DMS 273 (cell line): ENCODE measurements at regions not wholly inside any gene's neighbourhood (a gene's known extent, or its start where the extent isn't known, plus 50 kb on each side); places are given as distances from the start of the nearest gene placed in this dataset.
"Not testable (repeated sequence)": the region's sequence is repeated elsewhere in the genome, so short reads cannot be mapped to it uniquely, and the experiment has no call there.

ENCODE experiments used
- DNase-seq: peaks from one replicate; lab custom pipeline; 2025; ENCODE audit not compliant: unreplicated experiment; lab: John Stamatoyannopoulos, UW

GRCh38 chr4:53885668-53886067, 178.7 kb downstream of the CHIC2 start:
- DNase-seq, result no peak

DNA sequence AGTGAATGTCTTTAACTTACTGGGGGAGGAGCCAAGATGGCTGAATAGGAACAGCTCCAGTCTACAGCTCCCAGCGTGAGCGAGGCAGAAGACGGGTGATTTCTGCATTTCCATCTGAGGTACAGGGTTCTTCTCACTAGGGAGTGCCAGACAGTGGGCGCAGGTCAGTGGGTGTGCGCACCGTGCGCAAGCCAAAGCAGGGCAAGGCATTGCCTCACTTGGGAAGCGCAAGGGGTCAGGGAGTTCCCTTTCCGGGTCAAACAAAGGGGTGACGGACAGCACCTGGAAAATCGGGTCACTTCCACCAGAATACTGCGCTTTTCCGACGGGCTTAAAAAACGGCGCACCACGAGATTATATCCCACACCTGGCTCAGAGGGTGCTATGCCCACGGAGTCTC, 187.3 kb downstream of the CHIC2 start:
- not testable (repeated sequence) for DNase-seq

GRCh38 chr4:53866055-53866454, 198.3 kb downstream of the CHIC2 start:
- DNase-seq, result no peak

GRCh38 chr4:53865054-53865453, 199.4 kb downstream of the CHIC2 start:
- no peak for DNase-seq

DNA sequence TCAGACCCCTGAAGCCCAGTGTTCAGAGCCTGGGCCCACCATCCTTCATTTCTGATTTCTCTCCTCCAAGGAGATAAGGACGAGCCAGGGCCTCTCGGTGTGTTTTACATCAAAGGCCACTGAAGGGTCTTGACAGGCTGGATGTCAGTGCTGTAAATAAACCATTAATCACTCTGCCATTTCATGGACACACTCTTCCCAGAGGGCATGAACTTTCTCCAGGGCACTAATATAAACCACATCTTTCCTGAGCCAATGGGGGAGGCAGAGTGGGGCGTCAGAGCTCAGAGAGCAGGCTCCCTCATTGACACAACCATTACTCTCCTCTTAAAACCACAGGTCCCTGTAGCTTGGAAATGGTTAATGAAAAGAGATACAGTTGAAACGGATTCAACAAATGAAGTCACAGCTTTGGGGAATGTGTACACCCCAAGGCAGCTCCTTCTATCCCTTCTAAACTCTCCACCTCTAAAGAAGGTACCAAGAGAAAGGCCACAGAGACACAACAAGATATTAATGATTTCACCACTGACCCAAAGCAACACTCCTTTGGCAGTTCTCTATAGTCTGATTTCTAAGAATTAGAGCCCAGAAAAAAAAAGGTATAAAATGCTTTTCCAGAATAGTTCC, 200.6 kb downstream of the CHIC2 start:
- DNase-seq, result no peak

- no peak for DNase-seq
These were observed 201.2 kb downstream of the CHIC2 start for GRCh38 chr4:53863158-53863557.

DNA sequence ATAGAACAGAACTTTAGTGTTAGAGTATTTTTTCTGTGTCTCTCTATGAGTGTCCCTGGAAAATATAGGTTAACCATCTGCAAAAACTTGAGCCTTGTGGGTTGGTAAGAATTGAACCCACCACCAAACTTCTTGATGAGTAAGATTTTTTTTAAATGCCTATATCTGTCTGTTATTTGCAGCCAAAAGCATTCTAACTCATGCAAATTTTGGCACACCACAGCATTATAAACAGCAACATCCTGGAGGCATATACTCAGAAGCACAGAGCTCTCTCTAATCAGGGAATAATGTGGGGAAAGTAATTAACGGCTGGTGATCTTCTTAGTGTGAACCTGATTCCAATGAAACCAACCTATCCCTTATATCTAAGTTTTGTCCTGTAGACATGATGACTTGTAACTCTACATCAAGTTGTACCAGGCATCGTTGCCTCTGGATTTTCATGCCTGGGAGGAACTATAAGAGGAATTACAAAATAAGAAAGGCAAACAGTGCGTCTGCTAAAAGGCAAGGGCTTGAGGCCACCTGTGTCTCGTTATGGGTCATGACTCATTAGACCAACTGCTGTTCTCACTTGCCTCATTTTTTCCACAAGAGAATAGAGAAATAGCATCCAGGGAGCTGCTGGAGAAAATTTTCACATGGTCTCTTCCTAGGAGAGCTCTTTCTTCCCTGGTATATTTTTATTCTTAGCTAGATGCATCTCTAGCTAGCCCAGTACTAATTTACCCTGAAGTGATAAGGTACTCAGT, 202.4 kb downstream of the CHIC2 start:
- DNase-seq, result no peak

DNA sequence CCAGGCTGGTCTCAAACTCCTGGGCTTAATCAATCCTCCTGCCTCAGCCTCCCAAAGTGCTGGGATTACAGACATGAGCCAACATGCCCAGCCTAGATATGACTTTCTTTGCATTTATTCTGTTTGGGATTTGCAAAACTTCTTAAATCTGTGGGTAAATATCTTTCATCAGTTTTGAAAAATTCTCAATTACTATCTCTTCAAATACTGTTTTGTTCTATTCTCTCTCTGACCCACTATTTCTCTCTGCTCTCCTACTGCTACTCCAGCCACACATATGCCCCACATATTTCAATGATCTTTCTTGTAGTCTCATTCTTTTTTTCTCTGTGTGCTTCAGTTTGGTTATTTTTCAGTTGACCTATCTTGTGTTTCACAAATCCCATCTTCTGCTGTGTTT, 205.1 kb downstream of the CHIC2 start:
- DNase-seq, result no peak

GRCh38 chr4:53858744-53859143, 205.7 kb downstream of the CHIC2 start:
- DNase-seq, result no peak

- no peak for DNase-seq
These were observed 208.7 kb downstream of the CHIC2 start for GRCh38 chr4:53855581-53856250.

DNA sequence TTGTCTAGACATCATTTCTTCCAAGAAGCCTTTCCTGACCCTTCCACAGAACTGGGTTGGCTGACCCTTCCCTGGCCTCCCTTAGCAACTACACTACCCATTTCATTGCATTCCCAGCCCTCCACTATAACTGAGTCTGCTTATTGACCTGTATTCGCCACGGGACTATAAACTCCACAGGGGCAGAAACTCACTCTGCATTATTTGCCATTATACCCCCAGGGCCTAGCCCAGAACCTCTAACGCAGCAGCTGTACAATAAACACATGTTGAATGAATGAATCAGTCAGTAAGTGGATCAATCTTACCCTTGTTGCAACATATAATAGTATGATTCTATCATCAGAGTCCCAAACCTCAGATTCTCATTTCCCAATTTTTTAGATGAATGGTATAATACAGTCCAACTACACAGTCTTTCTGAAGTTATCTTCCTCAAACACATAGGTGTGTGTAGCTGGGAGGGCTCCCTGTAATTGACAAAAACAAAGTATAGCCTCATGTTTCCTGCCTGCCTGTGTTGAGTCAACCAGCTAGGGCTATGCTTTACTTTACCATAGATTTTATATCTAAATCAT, 209.3 kb downstream of the CHIC2 start:
- no peak for DNase-seq

- no peak for DNase-seq
These were observed 212.1 kb downstream of the CHIC2 start for GRCh38 chr4:53852343-53852742.

GRCh38 chr4:53847965-53848364, 216.4 kb downstream of the CHIC2 start:
- DNase-seq, result no peak

GRCh38 chr4:53844551-53844950, 219.9 kb downstream of the CHIC2 start:
- no peak for DNase-seq

- no peak for DNase-seq
These were observed 220.3 kb downstream of the CHIC2 start for GRCh38 chr4:53844133-53844532.

GRCh38 chr4:53841711-53842110, 222.7 kb downstream of the CHIC2 start:
- no peak for DNase-seq

- no peak for DNase-seq
These were observed 223.8 kb downstream of the CHIC2 start for GRCh38 chr4:53840643-53841042.

GRCh38 chr4:53833302-53834003, 231.0 kb downstream of the CHIC2 start:
- not testable (repeated sequence) for DNase-seq

GRCh38 chr4:53832549-53832948, 231.9 kb downstream of the CHIC2 start:
- no peak for DNase-seq

GRCh38 chr4:53830511-53830910, 233.9 kb downstream of the CHIC2 start:
- no peak for DNase-seq

DNA sequence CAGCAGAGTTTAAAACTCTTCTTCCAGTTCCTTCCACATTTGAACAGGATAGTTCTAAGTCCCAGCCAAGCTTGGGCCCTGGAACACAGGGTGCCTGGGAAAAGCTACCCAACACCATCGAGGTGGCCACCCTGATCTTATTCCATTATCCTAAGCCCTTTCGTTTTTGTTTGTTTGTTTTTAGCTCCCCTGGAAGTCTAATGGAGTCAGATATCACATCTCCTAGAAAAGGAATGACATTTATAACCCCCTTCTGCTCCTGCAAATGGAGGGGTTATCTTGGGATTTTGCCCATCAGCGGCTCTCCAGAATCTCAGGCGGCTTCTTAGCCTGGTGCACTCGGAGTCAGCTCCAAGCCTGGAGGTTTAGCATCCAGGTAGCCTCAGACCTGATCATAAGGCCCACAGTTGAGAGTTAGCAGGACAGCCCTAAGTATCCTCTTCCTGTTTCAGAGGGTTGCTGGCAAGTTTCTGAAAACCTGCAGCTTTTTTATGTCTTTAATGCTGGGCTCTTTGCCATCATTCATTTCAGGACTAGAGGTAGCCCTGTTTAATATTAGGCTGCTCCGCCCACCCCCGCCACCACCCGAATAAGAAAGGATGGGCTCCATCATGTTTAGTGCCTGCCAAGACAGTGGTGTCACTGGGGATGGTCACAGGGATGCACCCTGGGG, 230.0 kb upstream of the LNX1 start:
- no peak for DNase-seq
